Smooth muscle cell (in vitro differentiated cells): ENCODE measurements at regions not wholly inside any gene's neighbourhood (a gene's known extent, or its start where the extent isn't known, plus 50 kb on each side); places are given as distances from the start of the nearest gene placed in this dataset.
A peak's percentile ranks its signal among the peaks of the same experiment; 100 is the strongest.

Experiments used
- DNase-seq: peaks from one replicate; lab custom pipeline; 2025; ENCODE audit not compliant: unreplicated experiment; lab: John Stamatoyannopoulos, UW
- H2AFZ ChIP-seq: fragments of 200-600 bp; sonication (generic); 2 replicates; pipeline ENCODE4 v1.6.0; 2016; ENCODE audit warnings: antibody characterized with exemption, low read depth, mild to moderate bottlenecking
- H3F3A ChIP-seq: fragments of 200-600 bp; sonication (generic); 2 replicates; pipeline ENCODE4 v1.6.0; 2017; ENCODE audit warnings: antibody characterized with exemption, low read depth
- H3K27ac ChIP-seq: fragments of 200-600 bp; sonication (generic); 2 replicates; pipeline ENCODE4 v1.5.1; 2016; ENCODE audit warnings: low read depth, mild to moderate bottlenecking
- H3K27me3 ChIP-seq: fragments of 200-600 bp; sonication (generic); 2 replicates; pipeline ENCODE4 v1.6.1; 2016; ENCODE audit warnings: low read depth, mild to moderate bottlenecking
- H3K36me3 ChIP-seq: fragments of 200-600 bp; sonication (generic); 2 replicates; pipeline ENCODE4 v1.5.1; 2016; ENCODE audit warnings: low read depth
- H3K4me1 ChIP-seq: fragments of 200-600 bp; sonication (generic); 2 replicates; pipeline ENCODE4 v1.5.1; 2016; ENCODE audit warnings: low read depth
- H3K4me2 ChIP-seq: fragments of 200-600 bp; sonication (generic); 2 replicates; pipeline ENCODE4 v1.6.0; 2016; ENCODE audit warnings: mild to moderate bottlenecking
- H3K4me3 ChIP-seq: fragments of 200-600 bp; sonication (generic); 2 replicates; pipeline ENCODE4 v1.5.1; 2016; ENCODE audit warnings: mild to moderate bottlenecking
- H3K79me2 ChIP-seq: fragments of 200-600 bp; sonication (generic); 2 replicates; pipeline ENCODE4 v1.6.0; 2016; ENCODE audit warnings: low read depth, mild to moderate bottlenecking
- H3K9ac ChIP-seq: fragments of 200-600 bp; sonication (generic); 2 replicates; pipeline ENCODE4 v1.6.0; 2016; ENCODE audit warnings: low read depth
- H3K9me3 ChIP-seq: fragments of 200-600 bp; sonication (generic); replicated peaks from 2 replicates; pipeline ENCODE4 v1.5.1; 2016; ENCODE audit warnings: low read depth
- H4K20me1 ChIP-seq: fragments of 200-600 bp; sonication (generic); 2 replicates; pipeline ENCODE4 v1.6.0; 2016; ENCODE audit warnings: low read depth
- WGBS: methylation state at CpG from one replicate; pipeline ENCODE4 v1.1.7; 2016; ENCODE audit warnings: low lambda C conversion rate; 5-methylcytosine and 5-hydroxymethylcytosine counted together
- TF ChIP-seq, protein P1 (sequence below): fragments of 200-600 bp; sonication (generic); IDR thresholded peaks from 2 replicates; pipeline ENCODE4 v1.5.1; 2017; ENCODE audit warnings: borderline replicate concordance, mild to moderate bottlenecking, antibody characterized with exemption; ENCODE audit not compliant: insufficient read depth, poor library complexity, severe bottlenecking

DNA sequence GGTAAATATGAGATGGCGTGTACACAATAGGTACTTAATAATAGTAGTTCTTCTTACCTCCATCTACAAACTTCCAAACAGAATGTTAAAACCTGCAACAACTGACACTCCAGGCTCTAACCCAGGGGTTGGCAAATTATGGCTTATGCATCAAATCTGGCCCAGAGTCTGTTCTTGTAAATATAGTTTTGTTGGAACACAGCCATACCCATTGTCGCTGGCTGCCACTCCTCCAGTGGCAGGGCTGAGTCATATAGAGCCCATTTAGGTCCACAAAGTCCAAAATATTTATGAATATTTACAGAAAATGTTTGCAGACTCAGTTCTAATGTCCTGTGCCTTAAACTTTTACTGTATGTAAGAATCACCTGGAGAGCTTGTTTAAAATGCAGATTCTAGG, 69.9 kb upstream of the BTBD3 start:
- Histone ChIP-seq H3K27me3 (no peaks in the 10 kb centered on the region), H3K9me3 (no peaks in the 10 kb centered on the region), H3K36me3 (no peaks in the 10 kb centered on the region), H2AFZ (no peak overlapping the region), H3K79me2 (no peaks in the 10 kb centered on the region), H3K9ac (no peak overlapping the region), H3K27ac (no peak overlapping the region), H3K4me1 (peaks cover 12% of the 10 kb centered on the region), H3F3A (peaks cover 9% of the 10 kb centered on the region), H3K4me3 (no peak overlapping the region), H3K4me2 (no peak overlapping the region), H4K20me1 (no peaks in the 10 kb centered on the region)
- DNase-seq: no peak
- WGBS: 65% methylated on average over 2 of the region's 2 CpGs
- TF ChIP-seq, protein P1, sequence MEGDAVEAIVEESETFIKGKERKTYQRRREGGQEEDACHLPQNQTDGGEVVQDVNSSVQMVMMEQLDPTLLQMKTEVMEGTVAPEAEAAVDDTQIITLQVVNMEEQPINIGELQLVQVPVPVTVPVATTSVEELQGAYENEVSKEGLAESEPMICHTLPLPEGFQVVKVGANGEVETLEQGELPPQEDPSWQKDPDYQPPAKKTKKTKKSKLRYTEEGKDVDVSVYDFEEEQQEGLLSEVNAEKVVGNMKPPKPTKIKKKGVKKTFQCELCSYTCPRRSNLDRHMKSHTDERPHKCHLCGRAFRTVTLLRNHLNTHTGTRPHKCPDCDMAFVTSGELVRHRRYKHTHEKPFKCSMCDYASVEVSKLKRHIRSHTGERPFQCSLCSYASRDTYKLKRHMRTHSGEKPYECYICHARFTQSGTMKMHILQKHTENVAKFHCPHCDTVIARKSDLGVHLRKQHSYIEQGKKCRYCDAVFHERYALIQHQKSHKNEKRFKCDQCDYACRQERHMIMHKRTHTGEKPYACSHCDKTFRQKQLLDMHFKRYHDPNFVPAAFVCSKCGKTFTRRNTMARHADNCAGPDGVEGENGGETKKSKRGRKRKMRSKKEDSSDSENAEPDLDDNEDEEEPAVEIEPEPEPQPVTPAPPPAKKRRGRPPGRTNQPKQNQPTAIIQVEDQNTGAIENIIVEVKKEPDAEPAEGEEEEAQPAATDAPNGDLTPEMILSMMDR: no peak

DNA sequence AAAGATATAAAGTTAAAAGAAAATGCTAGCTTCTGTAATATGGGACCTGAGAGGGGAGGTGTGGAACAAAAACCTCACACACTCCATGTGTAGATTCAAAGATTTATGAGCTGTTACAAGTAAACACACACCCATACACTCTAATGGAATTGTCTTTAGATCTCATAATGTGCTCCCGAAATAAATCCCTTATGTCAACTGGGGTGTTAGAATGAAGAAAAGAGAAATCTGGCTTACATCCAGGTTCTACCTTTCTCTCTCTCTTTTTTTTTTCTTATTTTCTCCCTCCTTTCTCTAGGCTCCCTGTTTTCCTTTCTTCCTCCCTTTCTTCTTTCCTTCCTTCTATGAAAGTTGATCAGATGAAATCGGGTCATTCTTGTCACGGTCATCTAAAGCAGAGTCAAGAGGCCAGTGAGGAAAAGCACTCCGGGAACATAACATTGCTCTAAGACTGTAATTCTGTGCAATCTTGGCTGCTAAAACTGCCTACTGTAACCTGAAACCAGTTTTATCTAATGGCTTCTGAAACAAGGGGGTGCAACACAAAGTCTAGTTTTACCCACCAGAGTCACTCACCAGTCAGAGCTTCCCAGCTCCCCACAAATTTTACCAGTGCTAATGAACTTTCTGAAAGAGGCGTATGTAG, 68.3 kb upstream of the BTBD3 start:
- Histone ChIP-seq H3K4me2 (peak overlapping the region; percentile 72), H3K27ac (peak overlapping the region; percentile 61), H3K4me1 (peaks cover 12% of the 10 kb centered on the region), H4K20me1 (no peaks in the 10 kb centered on the region), H3K9me3 (no peaks in the 10 kb centered on the region), H3K79me2 (no peaks in the 10 kb centered on the region), H3K36me3 (no peaks in the 10 kb centered on the region), H3K27me3 (no peaks in the 10 kb centered on the region), H2AFZ (peak overlapping the region; percentile 75), H3K4me3 (no peak overlapping the region), H3K9ac (no peak overlapping the region), H3F3A (peaks cover 9% of the 10 kb centered on the region)
- TF ChIP-seq, protein P1: no peak
- DNase-seq: no peak
- 43% methylated on average over 5 of the region's 5 CpGs for WGBS

DNA sequence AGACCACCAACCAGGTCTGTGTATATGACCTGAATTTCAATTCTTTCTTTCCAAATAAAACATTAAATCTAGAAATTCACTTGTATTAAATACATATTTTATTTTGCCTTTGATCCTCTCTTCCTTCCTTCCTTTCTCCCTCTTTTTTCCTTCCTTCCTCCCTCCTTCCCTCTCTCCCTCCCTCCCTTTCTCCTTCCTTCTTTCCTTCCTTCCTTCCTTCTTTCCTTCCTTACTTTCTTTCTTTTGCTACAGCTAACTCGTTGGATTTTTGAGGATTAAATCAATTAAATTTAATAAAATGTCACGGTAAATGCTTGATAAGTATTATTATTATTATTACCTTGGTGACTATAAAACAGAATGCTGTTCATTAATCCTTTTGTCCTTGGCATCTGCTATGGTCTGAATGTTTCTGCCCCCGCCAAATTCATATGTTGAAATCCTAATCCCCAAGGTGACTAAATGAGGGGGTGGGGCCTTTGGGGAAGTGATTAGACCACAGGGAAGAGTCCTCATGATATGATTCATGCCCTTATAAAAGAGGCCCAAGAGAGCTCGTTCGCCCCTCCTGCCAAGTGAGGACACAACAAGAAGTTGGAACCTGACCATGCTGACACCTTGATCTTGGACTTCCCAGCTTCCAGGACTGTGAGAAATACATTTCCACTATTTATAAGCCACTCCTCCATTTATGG, 67.6 kb upstream of the BTBD3 start:
- Histone ChIP-seq H3K9me3 (no peaks in the 10 kb centered on the region), H3K79me2 (no peaks in the 10 kb centered on the region), H4K20me1 (no peaks in the 10 kb centered on the region), H3K4me2 (peak overlapping the region; percentile 72), H3K27ac (peak overlapping the region; percentile 72), H3F3A (peaks cover 9% of the 10 kb centered on the region), H3K9ac (no peak overlapping the region), H3K4me3 (no peak overlapping the region), H3K36me3 (no peaks in the 10 kb centered on the region), H3K27me3 (no peaks in the 10 kb centered on the region), H3K4me1 (peaks cover 12% of the 10 kb centered on the region), H2AFZ (peak overlapping the region; percentile 75)
- TF ChIP-seq, protein P1: no peak
- 63% methylated on average over 5 of the region's 5 CpGs for WGBS
- DNase-seq: no peak
